ENCODE measurements at regions not wholly inside any gene's neighbourhood (a gene's known extent, or its start where the extent isn't known, plus 50 kb on each side); places are given as distances from the start of the nearest gene placed in this dataset.
A peak's percentile ranks its signal among the peaks of the same experiment; 100 is the strongest.

DNA sequence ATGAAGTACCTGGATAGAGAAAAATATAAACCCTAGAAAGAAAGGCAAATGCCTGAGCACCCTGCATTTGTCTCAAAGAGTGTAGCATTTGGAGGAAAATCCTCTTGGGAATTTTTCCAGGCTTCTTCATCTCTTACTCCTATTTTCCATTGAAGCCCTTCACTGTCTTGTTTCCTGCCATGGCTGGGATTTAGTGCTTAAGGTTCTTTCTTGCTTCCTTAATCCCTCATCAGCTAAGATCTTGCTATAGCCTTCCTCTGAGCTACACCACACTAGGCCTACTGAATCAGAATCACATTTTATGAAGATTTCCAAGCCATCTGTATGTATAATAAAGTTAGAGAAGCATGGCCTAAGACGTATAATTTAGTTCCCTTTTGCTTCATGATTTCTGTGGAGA, 97.5 kb upstream of the PHYHIPL start:
- TF ChIP-seq, protein P1, sequence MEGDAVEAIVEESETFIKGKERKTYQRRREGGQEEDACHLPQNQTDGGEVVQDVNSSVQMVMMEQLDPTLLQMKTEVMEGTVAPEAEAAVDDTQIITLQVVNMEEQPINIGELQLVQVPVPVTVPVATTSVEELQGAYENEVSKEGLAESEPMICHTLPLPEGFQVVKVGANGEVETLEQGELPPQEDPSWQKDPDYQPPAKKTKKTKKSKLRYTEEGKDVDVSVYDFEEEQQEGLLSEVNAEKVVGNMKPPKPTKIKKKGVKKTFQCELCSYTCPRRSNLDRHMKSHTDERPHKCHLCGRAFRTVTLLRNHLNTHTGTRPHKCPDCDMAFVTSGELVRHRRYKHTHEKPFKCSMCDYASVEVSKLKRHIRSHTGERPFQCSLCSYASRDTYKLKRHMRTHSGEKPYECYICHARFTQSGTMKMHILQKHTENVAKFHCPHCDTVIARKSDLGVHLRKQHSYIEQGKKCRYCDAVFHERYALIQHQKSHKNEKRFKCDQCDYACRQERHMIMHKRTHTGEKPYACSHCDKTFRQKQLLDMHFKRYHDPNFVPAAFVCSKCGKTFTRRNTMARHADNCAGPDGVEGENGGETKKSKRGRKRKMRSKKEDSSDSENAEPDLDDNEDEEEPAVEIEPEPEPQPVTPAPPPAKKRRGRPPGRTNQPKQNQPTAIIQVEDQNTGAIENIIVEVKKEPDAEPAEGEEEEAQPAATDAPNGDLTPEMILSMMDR (IDR thresholded peaks at IDR 0.05) = no peak
- intact Hi-C loops (cut with DNase I) = no loop called here
- Histone ChIP-seq H3K27me3 (no peaks in the 10 kb centered on the region), H3K27ac (peak overlapping the region; percentile 10 to 14), H3K9me3 (no peaks in the 10 kb centered on the region), H3K36me3 (no peaks in the 10 kb centered on the region), H3K4me3 (no peak overlapping the region), H3K4me1 (no peaks in the 10 kb centered on the region)
- peak; percentile 41 for ATAC-seq
- DNase-seq = no peak

DNA sequence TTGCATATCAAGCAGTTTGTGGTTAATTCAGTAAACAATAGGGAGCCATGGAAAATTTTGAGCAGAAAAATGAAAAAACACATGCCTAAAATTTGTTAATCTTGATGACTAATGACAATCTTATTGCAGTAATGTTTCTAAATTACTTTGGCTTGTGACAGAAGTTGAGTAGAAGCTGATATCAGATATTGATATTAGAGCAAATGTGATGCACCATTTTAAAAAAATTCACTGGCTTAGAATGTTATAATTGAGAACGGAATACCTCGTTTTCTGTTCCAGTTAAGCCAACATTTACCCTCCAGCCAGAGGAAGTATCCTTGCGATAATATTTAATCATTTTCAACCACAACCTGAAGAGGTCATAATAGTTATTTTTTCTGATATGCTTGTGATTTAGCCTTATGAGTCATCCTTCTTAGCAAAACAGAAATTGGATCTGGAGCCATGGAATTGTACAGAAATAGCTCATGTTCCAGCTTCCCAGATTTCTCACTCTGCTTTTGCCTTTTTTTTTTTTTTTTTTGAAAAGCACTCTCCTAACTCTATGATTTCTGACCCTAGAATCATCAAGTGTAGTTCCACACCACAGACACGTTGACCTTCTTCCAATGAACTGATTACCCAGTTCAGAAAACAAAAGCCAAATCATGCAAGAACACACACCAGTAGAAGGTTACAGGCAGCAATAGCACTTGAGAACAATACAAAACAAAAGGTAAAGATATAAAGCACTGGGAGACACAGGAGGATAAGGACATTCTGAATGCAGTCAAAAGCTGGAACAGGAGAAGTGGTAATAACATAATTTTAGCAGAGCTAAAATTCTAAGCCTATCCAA, 96.8 kb upstream of the PHYHIPL start:
- intact Hi-C loops (cut with DNase I) = no loop called here
- no peaks in the 10 kb centered on the region for H3K4me1 ChIP-seq
- H3K36me3 ChIP-seq = no peaks in the 10 kb centered on the region
- TF ChIP-seq, protein P1 (IDR thresholded peaks at IDR 0.05) = no peak
- H3K27me3 ChIP-seq = no peaks in the 10 kb centered on the region
- peak in 1 of 4 donors; percentile 12 for DNase-seq
- no peak overlapping the region for H3K4me3 ChIP-seq
- H3K27ac ChIP-seq = peak overlapping the region; percentile 10 to 14
- peak; percentile 77 for ATAC-seq
- no peaks in the 10 kb centered on the region for H3K9me3 ChIP-seq

DNA sequence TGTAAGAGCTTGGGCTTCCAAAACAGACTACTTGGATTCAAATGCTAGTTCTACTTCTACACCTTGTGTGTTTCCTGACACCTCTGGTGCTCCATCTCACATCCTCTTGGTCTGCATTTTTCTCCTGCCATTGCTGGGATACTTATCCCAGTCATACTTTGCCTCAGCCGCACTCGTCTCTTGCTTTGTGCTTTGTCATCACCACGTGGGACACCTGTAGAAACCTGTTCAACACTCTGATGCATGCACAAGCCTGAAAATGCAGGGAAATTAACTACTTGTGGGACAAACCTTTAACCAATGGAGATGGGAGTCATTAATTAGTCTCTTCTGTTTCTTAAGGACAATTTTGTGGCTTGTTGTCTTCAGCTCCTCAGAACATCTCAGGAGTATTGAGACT, 94.2 kb upstream of the PHYHIPL start:
- intact Hi-C loops (cut with DNase I) = no loop called here
- TF ChIP-seq, protein P1 (IDR thresholded peaks at IDR 0.05) = no peak

DNA sequence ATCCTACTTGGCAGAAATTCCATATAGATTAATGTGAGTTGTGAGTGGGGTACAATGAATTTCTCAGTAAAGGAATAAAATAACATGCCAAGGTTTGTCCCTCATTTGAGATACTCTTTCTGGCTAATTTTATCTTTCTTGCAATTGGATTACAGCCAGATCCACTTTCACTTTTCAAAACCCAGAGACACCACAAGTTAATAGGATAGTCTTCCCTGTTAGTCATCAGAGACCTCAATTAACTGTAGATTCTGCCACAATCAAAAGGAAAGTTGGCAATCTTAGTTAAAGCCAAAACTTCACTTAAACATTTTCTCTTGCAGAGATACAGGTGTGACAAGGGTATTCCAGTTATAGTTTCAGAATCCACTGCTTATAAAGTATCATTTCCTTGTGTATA, 91.4 kb upstream of the PHYHIPL start:
- Histone ChIP-seq H3K4me1 (no peaks in the 10 kb centered on the region), H3K27me3 (no peaks in the 10 kb centered on the region), H3K4me3 (no peak overlapping the region), H3K9me3 (no peaks in the 10 kb centered on the region), H3K36me3 (no peaks in the 10 kb centered on the region), H3K27ac (no peak overlapping the region)
- TF ChIP-seq, protein P1 (IDR thresholded peaks at IDR 0.05) = no peak
- intact Hi-C loops (cut with DNase I) = no loop called here
- ATAC-seq (no peak), DNase-seq (no peak)

More for the DNA sequence above, 94.2 kb upstream of the PHYHIPL start:
- ATAC-seq (no peak), DNase-seq (no peak)
- H3K27ac ChIP-seq = no peak overlapping the region
- no peak overlapping the region for H3K4me3 ChIP-seq
- no peaks in the 10 kb centered on the region for H3K27me3 ChIP-seq
- no peaks in the 10 kb centered on the region for H3K36me3 ChIP-seq
- no peaks in the 10 kb centered on the region for H3K4me1 ChIP-seq
- H3K9me3 ChIP-seq = no peaks in the 10 kb centered on the region

DNA sequence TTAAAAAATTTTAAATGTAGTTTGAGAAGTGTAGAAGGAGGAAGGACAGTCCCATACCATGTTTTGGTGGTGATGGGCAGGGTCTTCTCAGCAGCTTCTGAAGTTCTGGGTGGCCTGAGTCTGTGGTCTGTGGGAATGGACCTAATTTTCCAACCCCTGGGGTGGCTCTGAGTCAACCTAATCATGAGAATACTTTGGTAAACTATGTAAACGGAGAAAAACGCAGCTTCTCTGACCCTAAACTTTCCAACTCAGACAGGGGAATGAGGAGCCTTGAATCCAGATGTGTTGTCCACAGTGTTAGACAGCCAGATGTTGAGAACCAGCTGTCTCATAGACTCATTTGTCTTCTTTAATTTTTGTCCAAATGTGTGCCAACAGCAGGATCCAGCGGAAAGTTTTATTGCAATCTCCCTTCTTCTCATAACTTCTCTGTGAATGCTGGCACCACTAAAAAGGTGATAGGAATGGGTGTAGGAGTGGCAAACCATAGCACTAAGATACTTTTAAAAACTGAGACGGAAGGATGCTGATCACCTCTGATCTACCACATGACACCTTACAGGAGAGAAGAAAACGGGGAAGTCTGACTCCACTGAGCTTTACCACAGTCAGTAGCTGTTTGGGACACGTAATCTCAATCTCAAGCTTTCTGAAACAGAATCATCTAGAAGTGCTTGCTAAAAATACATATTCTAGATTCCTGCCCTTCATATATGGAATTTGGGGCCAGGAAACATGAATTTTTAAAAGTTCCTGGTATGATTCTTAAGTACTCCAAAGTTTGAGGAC, 90.5 kb upstream of the PHYHIPL start:
- Histone ChIP-seq H3K4me1 (no peaks in the 10 kb centered on the region), H3K9me3 (no peaks in the 10 kb centered on the region), H3K27me3 (no peaks in the 10 kb centered on the region), H3K36me3 (no peaks in the 10 kb centered on the region), H3K4me3 (no peak overlapping the region), H3K27ac (no peak overlapping the region)
- intact Hi-C loops (cut with DNase I) = no loop called here
- no peak for DNase-seq
- TF ChIP-seq, protein P1 (IDR thresholded peaks at IDR 0.05) = no peak
- ATAC-seq = peak; percentile 38

Data from left lung (tissue), 4 donors.